GM19438 (cell line): ENCODE measurements at regions not wholly inside any gene's neighbourhood (a gene's known extent, or its start where the extent isn't known, plus 50 kb on each side); places are given as distances from the start of the nearest gene placed in this dataset.

ENCODE experiments used
- ATAC-seq: cut with Tn5 transposase; IDR thresholded peaks from one replicate; pipeline ENCODE4 v1.9.1; 2021; ENCODE audit warnings: low read depth; ENCODE audit not compliant: unreplicated experiment

- peak; percentile 76 for ATAC-seq
Observed at GRCh38 chr9:105141146-105141975, 103.1 kb upstream of the SLC44A1 start.

DNA sequence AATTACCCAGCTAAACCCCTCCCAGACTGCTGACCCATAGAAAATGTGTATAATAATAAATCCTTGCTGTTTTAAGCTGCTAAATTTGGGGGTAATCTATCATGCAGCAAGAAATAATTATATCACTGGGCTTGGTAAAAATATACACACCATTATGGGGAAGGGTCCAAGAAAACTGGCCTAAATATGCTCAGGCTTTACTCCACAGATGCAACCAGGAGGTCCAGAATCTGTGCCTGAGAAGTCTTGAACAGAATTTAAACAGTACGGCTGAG lies 102.5 kb upstream of the SLC44A1 start:
- no peak for ATAC-seq

GRCh38 chr9:105142406-105143135 lies 101.9 kb upstream of the SLC44A1 start:
- no peak for ATAC-seq

- ATAC-seq = no peak
Observed at GRCh38 chr9:105143136-105143430, 101.4 kb upstream of the SLC44A1 start.

DNA sequence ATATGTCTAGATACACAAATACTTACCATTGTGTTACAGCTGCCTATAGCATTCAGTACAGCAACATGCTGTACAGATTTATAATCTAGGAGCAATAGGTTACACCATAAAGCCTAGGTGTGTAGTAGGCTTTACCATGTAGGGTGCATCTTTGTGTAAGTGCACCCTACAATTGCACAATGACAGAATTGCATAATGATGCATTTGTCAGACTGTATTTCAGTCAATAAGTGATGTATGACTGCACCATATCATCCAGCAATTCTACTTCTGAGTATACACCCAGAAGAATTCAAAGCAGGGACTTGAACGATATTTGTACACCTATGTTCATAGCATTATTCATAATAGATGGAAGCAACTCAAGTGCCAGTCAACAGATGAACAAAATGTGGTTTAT lies 100.4 kb upstream of the SLC44A1 start:
- no peak for ATAC-seq

GRCh38 chr9:105144841-105145240 lies 99.6 kb upstream of the SLC44A1 start:
- ATAC-seq = no peak

DNA sequence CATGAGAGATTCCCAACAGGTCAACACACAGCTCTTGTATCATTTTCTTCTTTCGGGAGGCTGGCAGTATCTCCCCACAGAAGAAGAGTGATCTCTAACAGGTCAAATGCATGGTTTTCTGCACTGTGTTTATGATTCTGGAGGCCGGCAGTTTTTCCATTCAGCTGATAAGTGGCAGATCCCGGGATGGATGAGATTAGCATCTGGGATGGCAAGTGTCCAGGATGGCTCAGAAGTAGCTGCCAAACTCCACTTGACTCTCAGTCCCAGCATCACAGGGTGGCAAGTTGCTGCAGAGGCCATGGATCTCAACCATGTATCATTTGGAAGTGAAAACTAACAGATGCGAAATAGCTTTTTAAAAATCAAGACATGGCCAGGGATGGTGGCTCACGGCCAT lies 97.8 kb upstream of the SLC44A1 start:
- no peak for ATAC-seq

- ATAC-seq = no peak
Observed at GRCh38 chr9:105147110-105147871, 97.2 kb upstream of the SLC44A1 start.

DNA sequence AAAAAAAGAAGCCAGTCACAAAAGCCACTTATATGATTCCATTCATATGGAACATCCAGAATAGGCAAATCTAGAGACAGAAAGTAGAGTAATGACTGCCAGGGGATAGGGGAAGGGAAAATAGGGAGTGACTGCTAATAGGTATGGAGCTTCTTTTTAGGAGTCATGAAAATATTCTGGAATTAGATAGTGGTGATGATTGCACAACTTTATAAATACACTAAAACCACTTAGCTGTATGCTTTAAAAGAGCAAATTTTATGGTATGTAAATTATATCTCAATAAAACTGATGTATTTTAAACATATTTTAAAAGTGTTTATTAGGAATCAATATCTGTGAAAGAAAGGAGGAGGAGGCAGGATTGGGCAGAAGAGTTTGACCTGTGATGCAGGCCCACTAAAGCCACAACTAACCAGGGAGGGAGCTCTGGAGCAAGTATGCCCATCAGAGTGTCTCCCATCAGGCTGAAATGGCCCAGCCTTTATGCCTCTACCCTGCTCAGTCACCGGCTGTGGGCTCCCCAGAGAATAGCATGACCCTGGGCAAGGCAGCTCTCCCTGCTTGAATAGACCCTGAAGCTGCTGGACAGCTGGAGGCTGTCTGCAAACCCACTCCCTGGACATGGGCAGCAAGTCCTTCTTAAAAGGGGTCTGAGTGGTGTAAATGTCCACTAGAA lies 96.0 kb upstream of the SLC44A1 start:
- ATAC-seq = no peak

DNA sequence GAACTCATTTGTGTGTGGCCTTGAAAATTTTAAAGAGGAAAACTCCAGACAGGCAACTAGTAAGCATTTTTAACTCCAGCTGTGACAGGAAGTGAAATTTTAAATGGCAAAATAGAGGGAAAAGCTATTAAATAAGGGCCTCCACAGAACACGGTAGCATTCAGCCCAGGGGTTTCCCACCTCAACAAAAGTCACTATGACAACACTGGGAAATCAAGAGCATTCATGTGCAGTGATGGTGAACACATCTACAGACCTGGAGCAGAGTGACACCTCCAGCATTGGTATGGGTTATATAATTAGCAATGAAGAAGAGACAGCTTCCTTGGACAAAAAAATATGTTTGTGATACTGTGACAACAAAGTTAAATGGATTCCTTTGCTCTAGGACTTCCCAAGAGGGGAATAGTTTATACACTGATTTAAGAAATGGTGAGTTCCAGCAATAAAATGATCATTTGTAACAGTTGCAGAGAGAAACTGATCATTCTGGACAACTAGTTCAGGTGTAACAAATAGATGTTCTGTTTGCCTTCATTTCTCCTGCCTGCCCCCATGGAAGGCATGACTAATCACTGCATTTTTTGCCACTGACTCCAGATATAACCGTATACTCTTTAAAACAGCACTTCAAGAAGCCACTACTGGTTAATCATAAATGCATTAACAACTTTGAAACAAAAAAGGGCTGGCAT lies 93.3 kb upstream of the SLC44A1 start:
- no peak for ATAC-seq

GRCh38 chr9:105151686-105151995 lies 92.8 kb upstream of the SLC44A1 start:
- ATAC-seq = no peak

DNA sequence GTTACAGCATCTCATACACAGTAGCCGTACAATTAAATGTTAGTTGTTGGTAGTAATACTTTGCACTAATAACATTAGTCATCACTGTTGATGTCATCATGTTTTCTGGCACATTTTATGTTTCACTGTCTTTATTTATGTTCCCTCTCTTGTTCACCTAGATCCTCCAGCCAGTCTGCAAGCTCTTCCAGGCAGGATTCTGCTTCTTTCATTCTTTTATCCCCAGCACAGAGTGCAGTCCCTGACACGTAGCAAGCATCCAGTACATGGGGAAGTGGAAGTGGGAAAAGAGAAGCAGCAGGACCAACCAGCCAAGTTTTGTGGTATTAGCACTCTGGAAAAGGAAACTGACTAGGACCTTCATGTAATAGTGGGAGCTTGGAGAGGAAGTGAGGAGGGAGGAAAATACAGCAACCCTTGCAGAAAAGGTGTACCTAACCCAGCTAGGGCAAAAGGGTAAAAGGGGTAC lies 89.7 kb upstream of the SLC44A1 start:
- ATAC-seq = no peak

DNA sequence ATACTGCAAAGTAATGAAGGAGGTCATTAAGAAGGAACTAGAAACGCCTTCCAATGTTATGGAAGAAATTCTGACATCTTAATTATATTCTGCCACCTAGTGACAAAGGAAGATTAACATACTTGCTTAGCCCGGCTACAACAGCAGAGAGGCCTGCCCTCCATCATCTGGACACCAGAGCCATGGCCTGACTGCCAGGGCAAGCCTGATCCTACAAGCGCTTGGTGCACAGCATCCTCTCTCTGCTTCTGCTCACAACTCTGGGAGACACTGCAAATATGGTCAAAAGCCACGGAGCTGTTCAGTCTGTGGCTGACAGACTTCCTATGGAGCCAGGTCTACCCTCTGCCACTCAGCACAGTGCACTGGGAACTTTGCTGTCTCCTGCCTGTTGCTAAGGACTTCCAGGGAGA lies 87.3 kb upstream of the SLC44A1 start:
- peak; percentile 64 for ATAC-seq

- no peak for ATAC-seq
Observed at GRCh38 chr9:105158020-105158419, 86.4 kb upstream of the SLC44A1 start.

DNA sequence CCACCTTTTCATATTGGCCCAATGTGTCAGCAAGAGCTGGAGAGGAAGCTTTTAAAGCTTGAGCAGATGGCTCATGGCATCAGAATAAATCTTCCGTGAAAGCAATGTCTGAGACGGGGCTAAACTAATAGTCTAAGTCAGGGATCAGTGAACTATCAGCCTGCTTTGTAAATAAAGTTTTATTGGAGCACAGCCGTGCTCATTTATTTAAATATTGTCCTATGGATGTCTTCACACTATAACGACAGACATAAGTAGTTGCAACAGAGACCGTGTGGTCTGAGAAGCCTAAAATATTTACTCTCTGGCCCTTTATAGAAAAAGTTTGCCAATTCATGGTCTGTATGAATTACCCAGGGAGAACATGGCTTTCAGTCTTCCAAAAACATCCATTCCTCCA lies 85.6 kb upstream of the SLC44A1 start:
- no peak for ATAC-seq

DNA sequence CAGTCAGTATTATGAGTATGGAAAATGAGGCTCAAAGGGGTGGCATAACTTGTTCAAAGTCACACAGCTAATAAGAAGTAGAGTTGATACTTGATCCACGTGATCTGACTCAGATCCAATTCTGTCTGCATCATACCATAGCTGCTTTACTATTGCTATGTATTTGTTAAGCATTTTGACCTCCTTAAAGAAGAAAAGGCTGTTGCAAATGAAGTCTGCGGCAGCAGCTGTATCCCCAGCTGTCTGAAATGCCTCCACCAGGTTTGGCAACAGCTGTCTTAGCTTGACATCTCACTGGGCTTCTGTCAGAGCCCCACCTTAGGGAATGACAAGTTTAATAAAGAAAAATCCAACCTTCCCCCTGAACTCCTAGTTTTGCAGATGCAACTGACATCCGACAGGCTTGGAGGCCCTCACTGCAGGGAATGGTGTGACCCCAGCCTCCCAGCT lies 75.6 kb upstream of the SLC44A1 start:
- ATAC-seq = no peak

GRCh38 chr9:105171076-105171475 lies 73.4 kb upstream of the SLC44A1 start:
- no peak for ATAC-seq

- ATAC-seq = no peak
Observed at GRCh38 chr9:105171589-105171988, 72.9 kb upstream of the SLC44A1 start.

DNA sequence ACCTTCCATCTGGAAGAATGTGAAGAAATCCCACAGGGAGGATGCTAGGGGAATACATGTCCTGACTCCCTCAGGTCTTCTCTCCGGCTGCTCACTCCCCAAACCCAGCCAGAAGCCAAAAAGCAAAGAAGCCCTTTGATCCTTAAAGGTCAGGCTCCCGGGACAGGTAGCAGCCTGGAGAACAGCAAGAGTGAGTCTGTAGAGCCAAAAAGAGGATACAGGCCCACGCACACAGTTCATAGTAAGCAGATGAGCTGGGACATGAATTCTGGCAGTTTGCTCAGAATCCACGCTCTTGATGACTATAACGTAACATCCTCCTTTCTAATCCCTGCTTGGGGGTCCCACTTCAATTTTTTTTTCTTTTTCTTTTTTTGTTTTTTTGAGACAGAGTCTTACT lies 72.0 kb upstream of the SLC44A1 start:
- ATAC-seq = no peak

- ATAC-seq = no peak
Observed at GRCh38 chr9:105173306-105173705, 71.1 kb upstream of the SLC44A1 start.

DNA sequence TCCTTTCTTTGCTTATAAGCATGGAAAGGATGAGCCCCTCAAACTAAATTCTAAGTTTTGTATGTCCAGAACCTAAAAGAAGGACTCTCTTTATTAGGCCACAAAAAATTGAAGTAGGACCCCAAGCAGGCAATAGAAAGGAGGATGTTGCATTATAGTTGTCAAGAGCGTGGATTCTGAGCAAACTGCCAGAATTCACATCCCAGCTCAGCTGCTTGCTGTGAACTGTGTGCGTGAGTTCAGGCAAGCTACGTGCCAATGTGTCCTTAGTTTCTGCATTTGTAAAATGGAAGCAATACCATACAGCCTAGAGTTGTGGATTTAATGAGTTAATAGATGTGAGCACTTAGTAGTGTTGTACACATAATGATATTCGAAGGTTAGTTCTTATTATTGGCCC lies 70.6 kb upstream of the SLC44A1 start:
- ATAC-seq = no peak
